ENCODE measurements at regions not wholly inside any gene's neighbourhood (a gene's known extent, or its start where the extent isn't known, plus 50 kb on each side); places are given as distances from the start of the nearest gene placed in this dataset.

DNA sequence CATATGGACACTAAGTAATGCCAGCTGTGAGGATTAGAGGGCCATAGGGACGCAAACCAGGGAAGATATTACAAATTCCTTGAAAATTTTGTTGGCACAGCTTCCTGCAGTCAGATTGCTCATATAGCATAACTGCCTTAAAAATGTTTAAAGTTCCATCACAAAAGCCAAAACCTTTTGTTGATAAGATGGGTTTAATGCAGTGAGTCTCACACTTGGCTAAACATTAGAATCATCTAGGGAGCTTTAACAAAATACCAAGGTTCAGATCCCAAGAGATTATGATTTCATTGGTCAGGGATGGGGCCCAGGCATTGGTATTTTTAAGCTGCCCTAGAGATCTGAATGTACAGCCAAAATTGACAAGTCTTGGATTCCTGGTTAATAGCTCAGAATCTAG lies 376.5 kb upstream of the MAD2L1 start:
- no peak for TF ChIP-seq CTCF (conservative IDR thresholded peaks at IDR 0.05; ENCODE audit: low read length)
- no peak for TF ChIP-seq EZH2phosphoT487 (IDR thresholded peaks at IDR 0.05; ENCODE audit: borderline replicate concordance)

All from Loucy (cell line).